Colonic mucosa (tissue), 4 donors: ENCODE measurements at regions not wholly inside any gene's neighbourhood (a gene's known extent, or its start where the extent isn't known, plus 50 kb on each side); places are given as distances from the start of the nearest gene placed in this dataset.

Experiments
- DNase-seq: peaks from one replicate; pipeline ENCODE4 v3.0.0-alpha.2; 2020
- H3K27ac ChIP-seq: fragments of 200-600 bp; one replicate; pipeline ENCODE4 v1.8.0; 2021
- H3K27me3 ChIP-seq: fragments of 200-600 bp; one replicate; pipeline ENCODE4 v1.8.0; 2021
- H3K36me3 ChIP-seq: fragments of 200-600 bp; one replicate; pipeline ENCODE4 v1.8.0; 2021
- H3K4me1 ChIP-seq: fragments of 200-600 bp; one replicate; pipeline ENCODE4 v1.8.0; 2021; ENCODE audit warnings: mild to moderate bottlenecking
- H3K4me3 ChIP-seq: fragments of 200-600 bp; one replicate; pipeline ENCODE4 v1.8.0; 2021
- H3K9ac ChIP-seq, 2 donors: one replicate each; pipeline ENCODE4 v1.7.0; 2013; ENCODE audit warnings: control low read depth in 2 of 2, low read depth in 2 of 2, low read length in 2 of 2
- H3K9me3 ChIP-seq: fragments of 200-600 bp; one replicate; pipeline ENCODE4 v1.8.0; 2021
- intact Hi-C: fragments of 100-400 bp; cut with DNase I; formaldehyde crosslinking; loops from one replicate; pipeline ENCODE4 v1.14.1; 2022
- TF ChIP-seq, protein P1 (sequence below): fragments of 200-600 bp; IDR thresholded peaks from one replicate; pipeline ENCODE4 v1.8.0; 2022; ENCODE audit warnings: antibody characterized with exemption, mild to moderate bottlenecking
- donor health status: healthy.
- donor health status: DM: no; HTN: no; CAD: no.
- donor health status: DM: no; HTN: no; CAD: no.

DNA sequence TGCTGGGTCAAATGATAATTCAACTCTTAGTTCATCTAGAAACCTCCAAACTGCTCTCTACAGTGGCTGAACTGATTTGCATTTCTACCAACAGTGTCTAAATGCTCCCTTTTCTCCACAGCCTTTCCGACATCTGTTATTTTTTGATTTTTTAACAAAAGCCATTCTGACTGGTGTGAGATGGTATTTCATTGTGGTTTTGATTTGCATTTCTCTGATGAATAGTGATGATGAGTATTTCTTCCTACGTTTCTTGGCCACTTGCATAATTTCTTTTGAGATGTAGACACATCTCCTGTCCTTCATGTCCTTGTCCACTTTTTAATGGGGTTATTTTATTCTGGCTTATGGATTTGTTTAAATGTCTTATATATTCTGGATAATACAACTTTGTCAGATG, 298.2 kb upstream of the ARSJ start:
- H3K9me3 ChIP-seq: no peaks in the 10 kb centered on the region
- no peaks in the 10 kb centered on the region for H3K36me3 ChIP-seq
- H3K9ac ChIP-seq: no peak overlapping the region
- no peaks in the 10 kb centered on the region for H3K27me3 ChIP-seq
- TF ChIP-seq, protein P1, sequence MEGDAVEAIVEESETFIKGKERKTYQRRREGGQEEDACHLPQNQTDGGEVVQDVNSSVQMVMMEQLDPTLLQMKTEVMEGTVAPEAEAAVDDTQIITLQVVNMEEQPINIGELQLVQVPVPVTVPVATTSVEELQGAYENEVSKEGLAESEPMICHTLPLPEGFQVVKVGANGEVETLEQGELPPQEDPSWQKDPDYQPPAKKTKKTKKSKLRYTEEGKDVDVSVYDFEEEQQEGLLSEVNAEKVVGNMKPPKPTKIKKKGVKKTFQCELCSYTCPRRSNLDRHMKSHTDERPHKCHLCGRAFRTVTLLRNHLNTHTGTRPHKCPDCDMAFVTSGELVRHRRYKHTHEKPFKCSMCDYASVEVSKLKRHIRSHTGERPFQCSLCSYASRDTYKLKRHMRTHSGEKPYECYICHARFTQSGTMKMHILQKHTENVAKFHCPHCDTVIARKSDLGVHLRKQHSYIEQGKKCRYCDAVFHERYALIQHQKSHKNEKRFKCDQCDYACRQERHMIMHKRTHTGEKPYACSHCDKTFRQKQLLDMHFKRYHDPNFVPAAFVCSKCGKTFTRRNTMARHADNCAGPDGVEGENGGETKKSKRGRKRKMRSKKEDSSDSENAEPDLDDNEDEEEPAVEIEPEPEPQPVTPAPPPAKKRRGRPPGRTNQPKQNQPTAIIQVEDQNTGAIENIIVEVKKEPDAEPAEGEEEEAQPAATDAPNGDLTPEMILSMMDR: no peak
- H3K4me3 ChIP-seq: no peak overlapping the region
- H3K4me1 ChIP-seq: no peaks in the 10 kb centered on the region
- intact Hi-C loops: no loop called here
- no peak overlapping the region for H3K27ac ChIP-seq
- DNase-seq: no peak

DNA sequence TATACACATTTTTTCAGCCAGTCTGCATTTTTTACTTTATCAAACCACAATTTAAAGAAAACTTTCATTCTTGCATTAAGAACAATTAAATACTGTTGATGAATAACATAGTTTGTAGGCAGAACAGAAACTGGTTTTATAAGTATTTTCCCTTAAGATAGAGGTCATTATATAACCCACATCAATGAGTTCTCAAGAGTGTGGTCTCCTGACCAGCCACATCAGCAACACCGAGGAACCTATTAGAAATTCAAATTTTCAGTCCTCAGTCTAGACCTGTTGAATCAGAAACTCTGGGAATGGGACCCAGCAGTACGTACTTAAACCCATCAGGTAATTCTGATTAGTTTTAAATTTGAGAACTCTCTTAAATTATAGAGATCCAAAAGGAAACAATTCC, 299.6 kb upstream of the ARSJ start:
- Histone ChIP-seq H3K36me3 (no peaks in the 10 kb centered on the region), H3K27me3 (no peaks in the 10 kb centered on the region), H3K9me3 (no peaks in the 10 kb centered on the region), H3K9ac (no peak overlapping the region), H3K4me1 (no peaks in the 10 kb centered on the region), H3K4me3 (no peak overlapping the region), H3K27ac (no peak overlapping the region)
- DNase-seq: no peak
- intact Hi-C loops: no loop called here
- TF ChIP-seq, protein P1: no peak

DNA sequence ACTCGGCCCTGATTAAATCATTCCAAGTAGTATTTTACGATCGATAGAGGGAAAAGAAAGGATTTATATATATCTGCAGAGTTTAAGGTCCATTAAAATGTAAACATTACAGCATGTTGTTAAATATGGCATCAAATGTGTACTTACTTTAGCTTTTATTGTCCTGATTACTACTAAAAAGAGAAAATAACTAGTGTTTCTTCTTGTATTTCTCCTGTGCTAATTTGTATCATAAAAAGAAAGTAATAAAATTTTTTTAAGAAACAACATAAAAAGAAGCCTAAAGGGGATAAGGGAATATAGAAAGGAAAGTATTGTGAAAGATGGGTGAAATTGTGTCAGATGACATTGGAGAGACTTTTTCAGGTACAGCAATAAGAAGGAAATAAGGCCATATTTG, 300.3 kb upstream of the ARSJ start:
- intact Hi-C loops: no loop called here
- Histone ChIP-seq H3K9me3 (no peaks in the 10 kb centered on the region), H3K36me3 (no peaks in the 10 kb centered on the region), H3K4me3 (no peak overlapping the region), H3K27ac (no peak overlapping the region), H3K27me3 (no peaks in the 10 kb centered on the region), H3K9ac (no peak overlapping the region), H3K4me1 (no peaks in the 10 kb centered on the region)
- TF ChIP-seq, protein P1: no peak
- no peak for DNase-seq

DNA sequence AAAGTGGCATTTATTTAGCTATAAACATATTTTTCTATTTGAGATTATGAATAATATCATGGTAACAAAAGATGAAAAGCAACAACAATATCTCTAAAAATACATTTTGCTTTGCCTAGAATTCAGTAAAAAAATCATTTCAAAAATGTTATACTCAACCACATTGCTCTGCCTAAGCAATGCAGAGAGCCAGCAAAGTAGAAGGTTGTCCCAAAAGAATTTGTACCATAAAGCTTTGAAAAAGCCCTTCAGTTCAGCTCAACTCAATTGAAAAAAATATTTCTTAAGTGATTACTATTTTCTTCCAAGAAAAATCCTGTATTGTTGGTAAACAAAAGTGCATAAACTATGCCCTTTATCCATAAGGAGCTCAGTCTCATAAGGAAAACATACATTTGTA, 301.2 kb upstream of the ARSJ start:
- H3K27ac ChIP-seq: no peak overlapping the region
- H3K4me1 ChIP-seq: no peaks in the 10 kb centered on the region
- intact Hi-C loops: no loop called here
- no peak for DNase-seq
- no peaks in the 10 kb centered on the region for H3K36me3 ChIP-seq
- H3K4me3 ChIP-seq: no peak overlapping the region
- H3K9ac ChIP-seq: no peak overlapping the region
- TF ChIP-seq, protein P1: no peak
- H3K27me3 ChIP-seq: no peaks in the 10 kb centered on the region
- H3K9me3 ChIP-seq: no peaks in the 10 kb centered on the region

DNA sequence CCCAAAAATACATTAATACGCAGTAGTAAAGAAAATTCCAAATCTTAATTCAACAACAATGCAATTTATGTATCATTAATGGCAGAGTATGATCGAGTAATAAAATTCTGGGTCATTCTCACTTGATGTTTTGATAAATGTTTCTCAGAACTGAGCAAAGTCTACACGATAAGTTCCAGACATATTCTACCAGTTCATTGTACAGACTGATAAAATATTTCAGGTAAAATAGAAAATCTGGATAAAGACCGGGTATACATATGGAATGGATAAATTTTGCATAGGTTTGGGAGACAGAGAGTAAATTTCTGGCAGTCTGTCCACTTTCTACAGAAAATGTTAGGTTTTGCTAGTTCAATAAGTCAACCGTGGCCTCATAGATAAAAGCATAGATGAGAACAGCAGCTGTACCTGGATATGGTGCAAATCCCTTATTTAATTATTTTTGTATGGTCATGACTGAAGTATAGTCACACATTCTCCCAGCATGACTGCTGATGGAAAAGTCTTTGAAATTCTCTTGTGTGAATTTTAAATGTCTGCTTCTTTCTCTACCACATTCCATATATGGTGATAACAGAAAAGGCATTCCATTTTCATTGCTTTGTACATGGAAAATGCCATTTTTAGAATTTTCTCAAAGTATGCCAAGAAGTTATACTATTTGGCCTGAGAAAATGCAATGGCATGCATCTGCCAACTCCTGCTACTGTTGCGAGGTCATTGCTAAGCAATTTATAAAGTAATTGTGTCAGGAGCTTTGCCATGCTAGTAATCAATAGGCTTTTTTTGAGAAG, 301.9 kb upstream of the ARSJ start:
- no peak overlapping the region for H3K9ac ChIP-seq
- TF ChIP-seq, protein P1: no peak
- no peaks in the 10 kb centered on the region for H3K36me3 ChIP-seq
- H3K27me3 ChIP-seq: no peaks in the 10 kb centered on the region
- intact Hi-C loops: no loop called here
- no peak overlapping the region for H3K4me3 ChIP-seq
- H3K9me3 ChIP-seq: no peaks in the 10 kb centered on the region
- no peak overlapping the region for H3K27ac ChIP-seq
- no peak for DNase-seq
- H3K4me1 ChIP-seq: no peaks in the 10 kb centered on the region
